Neural progenitor cell (in vitro differentiated cells): ENCODE measurements at regions not wholly inside any gene's neighbourhood (a gene's known extent, or its start where the extent isn't known, plus 50 kb on each side); places are given as distances from the start of the nearest gene placed in this dataset.

Source experiments
- DNase-seq: peaks from one replicate; pipeline ENCODE4 v3.0.0-alpha.2; 2016; ENCODE audit warnings: low spot score
- H2AFZ ChIP-seq: fragments of 200-600 bp; sonication (generic); replicated peaks from 2 replicates; pipeline ENCODE4 v1.6.1; 2016; ENCODE audit warnings: antibody characterized with exemption
- H3F3A ChIP-seq: fragments of 200-600 bp; sonication (generic); 2 replicates; pipeline ENCODE4 v1.6.1; 2016; ENCODE audit warnings: antibody characterized with exemption, low read depth
- H3K27ac ChIP-seq: fragments of 200-600 bp; sonication (generic); 2 replicates; pipeline ENCODE4 v1.5.1; 2016; ENCODE audit warnings: mild to moderate bottlenecking
- H3K27me3 ChIP-seq: fragments of 200-600 bp; sonication (generic); 2 replicates; pipeline ENCODE4 v1.6.1; 2016; ENCODE audit warnings: mild to moderate bottlenecking, moderate library complexity
- H3K36me3 ChIP-seq: fragments of 200-600 bp; sonication (generic); 2 replicates; pipeline ENCODE4 v1.5.1; 2016
- H3K4me1 ChIP-seq: fragments of 200-600 bp; sonication (generic); 2 replicates; pipeline ENCODE4 v1.6.1; 2016; ENCODE audit warnings: mixed run types
- H3K4me2 ChIP-seq: fragments of 200-600 bp; sonication (generic); 2 replicates; pipeline ENCODE4 v1.6.1; 2016
- H3K4me3 ChIP-seq: fragments of 200-600 bp; sonication (generic); 2 replicates; pipeline ENCODE4 v1.5.1; 2016
- H3K79me2 ChIP-seq: fragments of 200-600 bp; sonication (generic); 2 replicates; pipeline ENCODE4 v1.6.1; 2016; ENCODE audit warnings: low read depth
- H3K9ac ChIP-seq: fragments of 200-600 bp; sonication (generic); 2 replicates; pipeline ENCODE4 v1.6.1; 2016
- H3K9me3 ChIP-seq: fragments of 200-600 bp; sonication (generic); 2 replicates; pipeline ENCODE4 v1.5.1; 2016; ENCODE audit warnings: low read depth
- H4K20me1 ChIP-seq: fragments of 200-600 bp; sonication (generic); 2 replicates; pipeline ENCODE4 v1.6.1; 2016; ENCODE audit warnings: low read depth
- H3K27ac Mint-ChIP-seq: 3 replicates; pipeline ENCODE4 v1.8.0; 2021; ENCODE audit warnings: mixed read lengths
- H3K27me3 Mint-ChIP-seq: 2 replicates; pipeline ENCODE4 v1.8.0; 2022; ENCODE audit warnings: low read depth, mild to moderate bottlenecking, inconsistent platforms, moderate library complexity, mixed read lengths; ENCODE audit not compliant: insufficient read depth
- H3K36me3 Mint-ChIP-seq: 3 replicates; pipeline ENCODE4 v1.8.0; 2021; ENCODE audit warnings: mixed read lengths
- H3K4me1 Mint-ChIP-seq: 3 replicates; pipeline ENCODE4 v1.8.0; 2021; ENCODE audit warnings: mixed read lengths
- H3K4me3 Mint-ChIP-seq: 3 replicates; pipeline ENCODE4 v1.8.0; 2021; ENCODE audit warnings: mild to moderate bottlenecking, moderate library complexity, mixed read lengths
- H3K9me3 Mint-ChIP-seq: 3 replicates; pipeline ENCODE4 v1.8.0; 2020; ENCODE audit warnings: mixed read lengths
- EZH2 ChIP-seq: fragments of 200-600 bp; sonication (generic); IDR thresholded peaks from 2 replicates; pipeline ENCODE4 v1.6.1; 2017; ENCODE audit warnings: antibody characterized with exemption, mild to moderate bottlenecking, moderate library complexity
- EZH2phosphoT487 ChIP-seq: fragments of 200-600 bp; sonication (generic); IDR thresholded peaks from 2 replicates; pipeline ENCODE4 v1.6.1; 2017; ENCODE audit warnings: antibody characterized with exemption
- TF ChIP-seq, protein P1 (sequence below): fragments of 200-600 bp; sonication (generic); IDR thresholded peaks from 2 replicates; pipeline ENCODE4 v1.5.1; 2017; ENCODE audit warnings: antibody characterized with exemption, mild to moderate bottlenecking

GRCh38 chr4:125780164-125780563, 465.4 kb downstream of the FAT4 start:
- H3K27me3 Mint-ChIP-seq, result no peaks in the 10 kb centered on the region
- no peak for DNase-seq
- no peak overlapping the region for H3K4me3 Mint-ChIP-seq
- H3K4me3 ChIP-seq, result no peak overlapping the region
- H3K4me2 ChIP-seq, result no peak overlapping the region
- no peaks in the 10 kb centered on the region for H3K79me2 ChIP-seq
- peaks cover 22% of the 10 kb centered on the region for H3K9me3 Mint-ChIP-seq
- no peaks in the 10 kb centered on the region for H3K27me3 ChIP-seq
- no peak overlapping the region for H3K27ac Mint-ChIP-seq
- no peaks in the 10 kb centered on the region for H4K20me1 ChIP-seq
- H3K4me1 ChIP-seq, result no peaks in the 10 kb centered on the region
- no peak overlapping the region for H2AFZ ChIP-seq
- no peak overlapping the region for H3K9ac ChIP-seq
- peaks cover 3% of the 10 kb centered on the region for H3K9me3 ChIP-seq
- H3K36me3 ChIP-seq, result no peaks in the 10 kb centered on the region
- TF ChIP-seq EZH2phosphoT487, result no peak
- TF ChIP-seq, protein P1, sequence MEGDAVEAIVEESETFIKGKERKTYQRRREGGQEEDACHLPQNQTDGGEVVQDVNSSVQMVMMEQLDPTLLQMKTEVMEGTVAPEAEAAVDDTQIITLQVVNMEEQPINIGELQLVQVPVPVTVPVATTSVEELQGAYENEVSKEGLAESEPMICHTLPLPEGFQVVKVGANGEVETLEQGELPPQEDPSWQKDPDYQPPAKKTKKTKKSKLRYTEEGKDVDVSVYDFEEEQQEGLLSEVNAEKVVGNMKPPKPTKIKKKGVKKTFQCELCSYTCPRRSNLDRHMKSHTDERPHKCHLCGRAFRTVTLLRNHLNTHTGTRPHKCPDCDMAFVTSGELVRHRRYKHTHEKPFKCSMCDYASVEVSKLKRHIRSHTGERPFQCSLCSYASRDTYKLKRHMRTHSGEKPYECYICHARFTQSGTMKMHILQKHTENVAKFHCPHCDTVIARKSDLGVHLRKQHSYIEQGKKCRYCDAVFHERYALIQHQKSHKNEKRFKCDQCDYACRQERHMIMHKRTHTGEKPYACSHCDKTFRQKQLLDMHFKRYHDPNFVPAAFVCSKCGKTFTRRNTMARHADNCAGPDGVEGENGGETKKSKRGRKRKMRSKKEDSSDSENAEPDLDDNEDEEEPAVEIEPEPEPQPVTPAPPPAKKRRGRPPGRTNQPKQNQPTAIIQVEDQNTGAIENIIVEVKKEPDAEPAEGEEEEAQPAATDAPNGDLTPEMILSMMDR, result no peak
- H3F3A ChIP-seq, result no peaks in the 10 kb centered on the region
- no peak overlapping the region for H3K27ac ChIP-seq
- no peaks in the 10 kb centered on the region for H3K4me1 Mint-ChIP-seq
- no peaks in the 10 kb centered on the region for H3K36me3 Mint-ChIP-seq

DNA sequence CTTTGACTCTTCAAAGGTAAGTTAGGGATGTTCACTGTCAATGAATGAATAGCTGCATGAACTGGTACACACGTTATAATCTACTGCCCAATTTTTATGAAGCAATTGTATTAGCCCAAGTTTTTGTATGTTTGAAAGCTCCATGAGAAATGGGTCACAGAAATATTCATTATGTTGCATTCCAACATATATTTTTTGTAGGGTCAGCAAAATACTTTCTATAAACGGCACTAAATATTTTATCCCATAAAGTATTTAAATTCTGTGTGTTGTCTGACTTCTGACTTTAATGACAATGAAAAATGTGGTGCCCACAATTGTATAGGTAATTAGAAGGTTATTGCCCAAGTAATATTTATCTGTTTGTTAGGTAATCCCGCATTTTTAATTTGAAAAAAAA, 466.0 kb downstream of the FAT4 start:
- Histone ChIP-seq H4K20me1 (no peaks in the 10 kb centered on the region), H3F3A (no peaks in the 10 kb centered on the region), H3K4me2 (no peak overlapping the region), H3K27me3 (no peaks in the 10 kb centered on the region), H2AFZ (no peak overlapping the region), H3K9me3 (peaks cover 3% of the 10 kb centered on the region), H3K9ac (no peak overlapping the region), H3K36me3 (no peaks in the 10 kb centered on the region), H3K79me2 (no peaks in the 10 kb centered on the region), H3K4me1 (no peaks in the 10 kb centered on the region), H3K4me3 (no peak overlapping the region), H3K27ac (no peak overlapping the region)
- no peaks in the 10 kb centered on the region for H3K4me1 Mint-ChIP-seq
- H3K4me3 Mint-ChIP-seq, result no peak overlapping the region
- TF ChIP-seq EZH2phosphoT487 (no peak), EZH2 (no peak)
- TF ChIP-seq, protein P1, result no peak
- DNase-seq, result no peak
- H3K9me3 Mint-ChIP-seq, result peaks cover 17% of the 10 kb centered on the region
- H3K27me3 Mint-ChIP-seq, result no peaks in the 10 kb centered on the region
- H3K27ac Mint-ChIP-seq, result no peak overlapping the region
- no peaks in the 10 kb centered on the region for H3K36me3 Mint-ChIP-seq

DNA sequence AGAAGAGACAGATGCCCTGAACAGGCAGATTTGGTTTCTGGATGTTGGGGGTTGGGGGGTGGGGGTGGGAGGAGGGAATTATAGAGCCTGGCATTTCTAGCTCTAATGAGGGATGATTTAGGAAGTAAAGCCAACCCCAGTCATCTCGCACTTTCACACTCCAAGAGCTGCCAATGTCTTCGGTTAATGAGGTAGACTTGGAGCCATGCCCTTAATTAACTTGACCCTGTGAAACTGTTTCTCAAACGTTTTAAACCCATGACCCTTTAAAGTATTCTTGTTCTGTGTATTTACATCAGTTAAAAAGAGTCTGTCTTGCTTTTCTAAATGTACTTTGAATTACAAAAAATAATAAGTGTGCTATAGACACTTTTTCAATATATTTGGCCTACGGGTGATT, 466.9 kb downstream of the FAT4 start:
- H3K4me2 ChIP-seq, result no peak overlapping the region
- H3K4me1 ChIP-seq, result no peaks in the 10 kb centered on the region
- H2AFZ ChIP-seq, result no peak overlapping the region
- no peak for TF ChIP-seq EZH2
- TF ChIP-seq, protein P1, result no peak
- no peak for TF ChIP-seq EZH2phosphoT487
- no peak overlapping the region for H3K9ac ChIP-seq
- no peak overlapping the region for H3K4me3 Mint-ChIP-seq
- no peak for DNase-seq
- H3K4me1 Mint-ChIP-seq, result no peaks in the 10 kb centered on the region
- no peaks in the 10 kb centered on the region for H3K79me2 ChIP-seq
- H3K4me3 ChIP-seq, result no peak overlapping the region
- no peak overlapping the region for H3K27ac Mint-ChIP-seq
- H3K9me3 Mint-ChIP-seq, result peaks cover 12% of the 10 kb centered on the region
- H3K36me3 Mint-ChIP-seq, result no peaks in the 10 kb centered on the region
- H3K27me3 Mint-ChIP-seq, result no peaks in the 10 kb centered on the region
- no peaks in the 10 kb centered on the region for H4K20me1 ChIP-seq
- H3K27me3 ChIP-seq, result no peaks in the 10 kb centered on the region
- H3K27ac ChIP-seq, result no peak overlapping the region
- no peaks in the 10 kb centered on the region for H3K9me3 ChIP-seq
- H3F3A ChIP-seq, result no peaks in the 10 kb centered on the region
- no peaks in the 10 kb centered on the region for H3K36me3 ChIP-seq

- H3K27me3 ChIP-seq, result no peaks in the 10 kb centered on the region
- TF ChIP-seq, protein P1, result no peak
- TF ChIP-seq EZH2 (no peak), EZH2phosphoT487 (no peak)
Measured at GRCh38 chr4:125784741-125785140, 470.0 kb downstream of the FAT4 start.

More at GRCh38 chr4:125784741-125785140, 470.0 kb downstream of the FAT4 start:
- Mint-ChIP-seq H3K27me3 (no peaks in the 10 kb centered on the region), H3K36me3 (no peaks in the 10 kb centered on the region), H3K9me3 (no peaks in the 10 kb centered on the region), H3K4me3 (no peak overlapping the region), H3K4me1 (no peaks in the 10 kb centered on the region), H3K27ac (no peak overlapping the region)
- no peaks in the 10 kb centered on the region for H3K4me1 ChIP-seq
- no peak overlapping the region for H3K9ac ChIP-seq
- H4K20me1 ChIP-seq, result no peaks in the 10 kb centered on the region
- no peaks in the 10 kb centered on the region for H3K9me3 ChIP-seq
- DNase-seq, result no peak
- H3K4me2 ChIP-seq, result no peak overlapping the region
- H3K79me2 ChIP-seq, result no peaks in the 10 kb centered on the region
- no peaks in the 10 kb centered on the region for H3K36me3 ChIP-seq
- H3K4me3 ChIP-seq, result no peak overlapping the region
- H2AFZ ChIP-seq, result no peak overlapping the region
- no peaks in the 10 kb centered on the region for H3F3A ChIP-seq
- H3K27ac ChIP-seq, result no peak overlapping the region
